ENCODE measurements at regions not wholly inside any gene's neighbourhood (a gene's known extent, or its start where the extent isn't known, plus 50 kb on each side); places are given as distances from the start of the nearest gene placed in this dataset.

DNA sequence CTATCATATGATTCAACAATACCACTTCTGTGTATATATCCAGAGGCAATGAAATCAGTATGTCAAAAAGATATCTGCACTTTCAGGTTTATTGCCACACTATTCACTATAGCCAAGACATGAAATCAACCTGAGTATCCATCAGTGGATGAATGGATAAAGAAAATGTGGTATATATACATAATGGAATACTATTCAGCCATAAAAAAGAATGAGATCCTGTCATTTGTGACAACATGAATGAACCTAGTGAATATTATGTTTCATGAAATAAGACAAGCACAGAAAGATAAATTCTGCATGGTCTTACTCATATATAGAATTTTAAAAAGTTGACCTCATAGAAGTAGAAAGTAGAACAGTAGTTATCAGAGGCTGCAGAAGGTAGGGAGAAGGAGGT lies 281.1 kb downstream of the BAMBI start:
- POLR2A ChIA-PET: no interaction called here
- H3K4me3 ChIP-seq (ENCODE audit: low read depth in 2 of 2, low read length in 2 of 2): no peak overlapping the region
- CTCF ChIA-PET: no interaction called here
- H3K36me3 ChIP-seq (ENCODE audit: control insufficient read depth, insufficient read depth, low read length): no peaks in the 10 kb centered on the region
- no peak overlapping the region for H3K27ac ChIP-seq (ENCODE audit: low read length)
- TF ChIP-seq TCF7L2 (IDR thresholded peaks at IDR 0.05; ENCODE audit: low read depth, low read length) (no peak), POLR2AphosphoS5 (IDR thresholded peaks at IDR 0.05; ENCODE audit: low read depth, low read length) (no peak), SIN3A (IDR thresholded peaks at IDR 0.05; ENCODE audit: borderline replicate concordance, insufficient read depth, low read depth, low read length) (no peak)
- TF ChIP-seq, protein P1, sequence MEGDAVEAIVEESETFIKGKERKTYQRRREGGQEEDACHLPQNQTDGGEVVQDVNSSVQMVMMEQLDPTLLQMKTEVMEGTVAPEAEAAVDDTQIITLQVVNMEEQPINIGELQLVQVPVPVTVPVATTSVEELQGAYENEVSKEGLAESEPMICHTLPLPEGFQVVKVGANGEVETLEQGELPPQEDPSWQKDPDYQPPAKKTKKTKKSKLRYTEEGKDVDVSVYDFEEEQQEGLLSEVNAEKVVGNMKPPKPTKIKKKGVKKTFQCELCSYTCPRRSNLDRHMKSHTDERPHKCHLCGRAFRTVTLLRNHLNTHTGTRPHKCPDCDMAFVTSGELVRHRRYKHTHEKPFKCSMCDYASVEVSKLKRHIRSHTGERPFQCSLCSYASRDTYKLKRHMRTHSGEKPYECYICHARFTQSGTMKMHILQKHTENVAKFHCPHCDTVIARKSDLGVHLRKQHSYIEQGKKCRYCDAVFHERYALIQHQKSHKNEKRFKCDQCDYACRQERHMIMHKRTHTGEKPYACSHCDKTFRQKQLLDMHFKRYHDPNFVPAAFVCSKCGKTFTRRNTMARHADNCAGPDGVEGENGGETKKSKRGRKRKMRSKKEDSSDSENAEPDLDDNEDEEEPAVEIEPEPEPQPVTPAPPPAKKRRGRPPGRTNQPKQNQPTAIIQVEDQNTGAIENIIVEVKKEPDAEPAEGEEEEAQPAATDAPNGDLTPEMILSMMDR (IDR thresholded peaks at IDR 0.05): no peak
- TF ChIP-seq, protein P2, sequence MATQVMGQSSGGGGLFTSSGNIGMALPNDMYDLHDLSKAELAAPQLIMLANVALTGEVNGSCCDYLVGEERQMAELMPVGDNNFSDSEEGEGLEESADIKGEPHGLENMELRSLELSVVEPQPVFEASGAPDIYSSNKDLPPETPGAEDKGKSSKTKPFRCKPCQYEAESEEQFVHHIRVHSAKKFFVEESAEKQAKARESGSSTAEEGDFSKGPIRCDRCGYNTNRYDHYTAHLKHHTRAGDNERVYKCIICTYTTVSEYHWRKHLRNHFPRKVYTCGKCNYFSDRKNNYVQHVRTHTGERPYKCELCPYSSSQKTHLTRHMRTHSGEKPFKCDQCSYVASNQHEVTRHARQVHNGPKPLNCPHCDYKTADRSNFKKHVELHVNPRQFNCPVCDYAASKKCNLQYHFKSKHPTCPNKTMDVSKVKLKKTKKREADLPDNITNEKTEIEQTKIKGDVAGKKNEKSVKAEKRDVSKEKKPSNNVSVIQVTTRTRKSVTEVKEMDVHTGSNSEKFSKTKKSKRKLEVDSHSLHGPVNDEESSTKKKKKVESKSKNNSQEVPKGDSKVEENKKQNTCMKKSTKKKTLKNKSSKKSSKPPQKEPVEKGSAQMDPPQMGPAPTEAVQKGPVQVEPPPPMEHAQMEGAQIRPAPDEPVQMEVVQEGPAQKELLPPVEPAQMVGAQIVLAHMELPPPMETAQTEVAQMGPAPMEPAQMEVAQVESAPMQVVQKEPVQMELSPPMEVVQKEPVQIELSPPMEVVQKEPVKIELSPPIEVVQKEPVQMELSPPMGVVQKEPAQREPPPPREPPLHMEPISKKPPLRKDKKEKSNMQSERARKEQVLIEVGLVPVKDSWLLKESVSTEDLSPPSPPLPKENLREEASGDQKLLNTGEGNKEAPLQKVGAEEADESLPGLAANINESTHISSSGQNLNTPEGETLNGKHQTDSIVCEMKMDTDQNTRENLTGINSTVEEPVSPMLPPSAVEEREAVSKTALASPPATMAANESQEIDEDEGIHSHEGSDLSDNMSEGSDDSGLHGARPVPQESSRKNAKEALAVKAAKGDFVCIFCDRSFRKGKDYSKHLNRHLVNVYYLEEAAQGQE (IDR thresholded peaks at IDR 0.05; ENCODE audit: insufficient read depth in 1 of 2, low read depth in 2 of 2, low read length in 1 of 2): no peak
- BruUV-seq (replicated peaks): no TSS peak
- no peaks in the 10 kb centered on the region for H3K4me1 ChIP-seq (ENCODE audit: control insufficient read depth, insufficient read depth, low read length)
- intact Hi-C loops (cut with micrococcal nuclease; ENCODE audit: unreplicated experiment): no loop called here
- H3K27me3 ChIP-seq (ENCODE audit: control insufficient read depth, insufficient read depth, low read length): no peaks in the 10 kb centered on the region; the same call in 1 of the 2 replicates
- no peak for ATAC-seq
- no peak for DNase-seq (ENCODE audit: low read depth, low spot score)
- H3K9me3 ChIP-seq (ENCODE audit: control insufficient read depth, insufficient read depth, low read depth, low read length): no peaks in the 10 kb centered on the region
- in situ Hi-C loops (cut with HindIII; ENCODE audit: low pct_unique_long_range_greater_than_20kb, low sequenced_read_pairs): no loop called here

DNA sequence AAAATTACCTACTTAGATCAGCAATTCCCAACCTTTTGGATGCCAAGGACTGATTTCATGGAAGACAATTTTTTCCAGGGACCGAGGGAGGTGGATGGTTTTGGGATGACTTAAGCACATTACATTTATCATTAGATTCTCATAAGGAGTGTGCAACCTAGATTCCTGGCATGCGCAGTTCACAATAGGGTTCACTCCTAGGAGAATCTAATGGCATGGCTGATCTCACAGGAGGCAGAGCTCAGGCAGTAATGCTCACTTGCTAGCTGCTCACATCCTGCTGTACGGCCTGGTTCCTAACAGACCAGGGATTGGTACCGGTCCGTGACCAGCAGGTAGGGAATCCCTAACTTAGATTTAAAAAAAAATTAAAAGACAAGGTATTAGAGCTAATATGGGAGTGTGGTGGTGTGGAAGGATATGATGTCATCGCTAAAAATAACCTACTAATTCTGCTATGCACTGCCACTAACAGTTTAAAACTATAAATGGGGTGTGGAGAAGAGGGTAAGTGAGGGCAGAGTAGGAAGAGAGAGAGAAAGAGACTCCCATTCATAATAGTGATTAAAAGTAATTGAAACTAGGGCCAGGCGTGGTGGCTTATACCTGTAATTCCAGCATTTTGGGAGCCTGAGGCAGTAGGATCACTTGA lies 282.7 kb downstream of the BAMBI start:
- H3K4me1 ChIP-seq (ENCODE audit: control insufficient read depth, insufficient read depth, low read length): no peaks in the 10 kb centered on the region
- no peak for TF ChIP-seq POLR2AphosphoS5 (IDR thresholded peaks at IDR 0.05; ENCODE audit: low read depth, low read length)
- TF ChIP-seq, protein P2 (IDR thresholded peaks at IDR 0.05; ENCODE audit: insufficient read depth in 1 of 2, low read depth in 2 of 2, low read length in 1 of 2): no peak
- TF ChIP-seq, protein P1 (IDR thresholded peaks at IDR 0.05): no peak
- no peak for TF ChIP-seq TCF7L2 (IDR thresholded peaks at IDR 0.05; ENCODE audit: low read depth, low read length)
- CTCF ChIA-PET: no interaction called here
- POLR2A ChIA-PET: no interaction called here
- no TSS peak for BruUV-seq (replicated peaks)
- intact Hi-C loops (cut with micrococcal nuclease; ENCODE audit: unreplicated experiment) (no loop called here), in situ Hi-C loops (cut with HindIII; ENCODE audit: low pct_unique_long_range_greater_than_20kb, low sequenced_read_pairs) (no loop called here)
- H3K27ac ChIP-seq (ENCODE audit: low read length): no peak overlapping the region
- no peaks in the 10 kb centered on the region for H3K27me3 ChIP-seq (ENCODE audit: control insufficient read depth, insufficient read depth, low read length)
- DNase-seq (ENCODE audit: low read depth, low spot score) (no peak), ATAC-seq (no peak)
- H3K4me3 ChIP-seq (ENCODE audit: low read depth in 2 of 2, low read length in 2 of 2): no peak overlapping the region
- H3K9me3 ChIP-seq (ENCODE audit: control insufficient read depth, insufficient read depth, low read depth, low read length): no peaks in the 10 kb centered on the region
- no peaks in the 10 kb centered on the region for H3K36me3 ChIP-seq (ENCODE audit: control insufficient read depth, insufficient read depth, low read length)

All from Panc1 (cell line).